GM12878 (cell line): ENCODE measurements at regions not wholly inside any gene's neighbourhood (a gene's known extent, or its start where the extent isn't known, plus 50 kb on each side); places are given as distances from the start of the nearest gene placed in this dataset.

ENCODE experiments used
- ATAC-seq: fragments of 200-7000 bp; cut with Tn5 transposase; 3 replicates; pipeline ENCODE4 v1.9.1; 2020; ENCODE audit warnings: mild to moderate bottlenecking, moderate library complexity
- BruUV-seq: library from RNA; stranded (reverse); fragments of 400-500 nt; replicated peaks from 2 replicates; lab custom pipeline; 2021; lab: Mats Ljungman, UMichigan
- CTCF ChIA-PET: fragments of 300-600 bp; sonication (Branson Sonifier 250); formaldehyde crosslinking; extraction: SDS; loops from one replicate; lab custom pipeline; 2021; ENCODE audit warnings: inconsistent platforms; lab: Yijun Ruan, JAX
- POLR2A ChIA-PET: fragments of 350-600 bp; formaldehyde crosslinking; extraction: SDS; loops from one replicate; lab custom pipeline; 2021; ENCODE audit warnings: inconsistent platforms; lab: Charles Lee
- RAD21 ChIA-PET: fragments of 300-600 bp; sonication (Branson Sonifier 250); formaldehyde crosslinking; loops from one replicate; lab custom pipeline; 2023; ENCODE audit warnings: antibody characterized with exemption; ENCODE audit not compliant: unreplicated experiment; lab: Charles Lee
- SMC1A ChIA-PET: fragments of 300-600 bp; sonication (Branson Sonifier 250); formaldehyde crosslinking; loops from one replicate; lab custom pipeline; 2023; ENCODE audit not compliant: unreplicated experiment, uncharacterized antibody; lab: Charles Lee
- DNase-seq: peaks from one replicate; pipeline ENCODE4 v3.0.0-alpha.2; 2011; ENCODE audit warnings: low read depth, low spot score
- FAIRE-seq: peaks from 3 replicates; lab custom pipeline; 2011; peaks lifted over from hg19 to GRCh38; lab: Jason Lieb, UNC
- H2AFZ ChIP-seq: 2 replicates; pipeline ENCODE4 v1.6.0; 2011; ENCODE audit warnings: low read depth, low read length, control low read depth; ENCODE audit not compliant: control insufficient read depth
- H3K27ac ChIP-seq: 2 replicates; pipeline ENCODE4 v1.5.1; 2011; ENCODE audit warnings: control low read depth; ENCODE audit not compliant: control insufficient read depth, insufficient read depth
- H3K27me3 ChIP-seq, 2 experiments: replicated peaks in 1 of 2; 2 replicates each; pipeline versions ENCODE4 v1.6.0 to v1.6.1; 2011; ENCODE audit warnings: low read length in 1 of 2; ENCODE audit not compliant: control insufficient read depth in 2 of 2, insufficient read depth in 2 of 2
- H3K36me3 ChIP-seq, 2 experiments: 2 replicates each; pipeline ENCODE4 v1.5.1; 2011; ENCODE audit warnings: low read length in 1 of 2; ENCODE audit not compliant: control insufficient read depth in 2 of 2, insufficient read depth in 2 of 2
- H3K4me1 ChIP-seq: 2 replicates; pipeline ENCODE4 v1.6.1; 2011; ENCODE audit warnings: mild to moderate bottlenecking, low read length, moderate library complexity, mixed read lengths; ENCODE audit not compliant: control insufficient read depth, insufficient read depth
- H3K4me2 ChIP-seq: 2 replicates; pipeline ENCODE4 v1.6.0; 2011; ENCODE audit warnings: control low read depth; ENCODE audit not compliant: control insufficient read depth, insufficient read depth
- H3K4me3 ChIP-seq: fragments of 200-600 bp; sonication (generic); 2 replicates; pipeline ENCODE4 v1.5.1; 2016
- H3K79me2 ChIP-seq: 2 replicates; pipeline ENCODE4 v1.6.0; 2011; ENCODE audit warnings: low read length; ENCODE audit not compliant: control insufficient read depth, insufficient read depth
- H3K9ac ChIP-seq: 2 replicates; pipeline ENCODE4 v1.8.0; 2011; ENCODE audit warnings: low read length, control low read depth, mixed read lengths; ENCODE audit not compliant: control insufficient read depth, insufficient read depth
- H3K9me3 ChIP-seq: replicated peaks from 3 replicates; pipeline ENCODE4 v1.5.1; 2011; ENCODE audit warnings: mild to moderate bottlenecking, low read length; ENCODE audit not compliant: control insufficient read depth, insufficient read depth
- H4K20me1 ChIP-seq: 2 replicates; pipeline ENCODE4 v1.6.0; 2011; ENCODE audit not compliant: control insufficient read depth, insufficient read depth
- BCL11A ChIP-seq: IDR thresholded peaks from 2 replicates; pipeline ENCODE4 v1.6.1; 2011; ENCODE audit warnings: low read depth, low read length
- BRCA1 ChIP-seq: IDR thresholded peaks from 2 replicates; pipeline ENCODE4 v1.6.1; 2011; ENCODE audit warnings: low read depth, low read length, improper control_type of control experiment
- CBX3 ChIP-seq: fragments of 200-600 bp; sonication (generic); IDR thresholded peaks from 2 replicates; pipeline ENCODE4 v1.6.1; 2016; ENCODE audit warnings: low read depth, borderline replicate concordance
- CHD4 ChIP-seq: fragments of 200-600 bp; sonication (generic); IDR thresholded peaks from 2 replicates; pipeline ENCODE4 v1.6.1; 2016; ENCODE audit warnings: mild to moderate bottlenecking
- ESRRA ChIP-seq: IDR thresholded peaks from 2 replicates; pipeline ENCODE4 v1.6.1; 2012; ENCODE audit warnings: mild to moderate bottlenecking, low read length, improper control_type of control experiment
- IKZF2 ChIP-seq, 2 experiments: fragments of 450-650 bp; IDR thresholded peaks; 2 replicates each; pipeline ENCODE4 v1.6.1; 2017; ENCODE audit warnings: mild to moderate bottlenecking in 2 of 2, moderate library complexity in 2 of 2
- PAX8 ChIP-seq: fragments of 450-650 bp; IDR thresholded peaks from 2 replicates; pipeline ENCODE4 v1.6.1; 2017; ENCODE audit warnings: mild to moderate bottlenecking, moderate library complexity
- POLR2AphosphoS5 ChIP-seq: IDR thresholded peaks from 2 replicates; pipeline ENCODE4 v1.6.1; 2011; ENCODE audit warnings: mild to moderate bottlenecking, low read length, inconsistent platforms
- SMAD5 ChIP-seq: IDR thresholded peaks from 2 replicates; pipeline ENCODE4 v1.6.1; 2016; ENCODE audit warnings: antibody characterized with exemption, low read depth
- TCF7 ChIP-seq: IDR thresholded peaks from 2 replicates; pipeline ENCODE4 v1.6.1; 2014; ENCODE audit warnings: antibody characterized with exemption, borderline replicate concordance
- YY1 ChIP-seq: IDR thresholded peaks from 2 replicates; pipeline ENCODE4 v1.6.1; 2011; ENCODE audit warnings: low read depth, mild to moderate bottlenecking, low read length
- ZBED1 ChIP-seq: IDR thresholded peaks from 2 replicates; pipeline ENCODE4 v1.6.1; 2016; ENCODE audit warnings: borderline replicate concordance
- ZNF687 ChIP-seq: fragments of 450-650 bp; IDR thresholded peaks from 2 replicates; pipeline ENCODE4 v1.6.1; 2017; ENCODE audit warnings: mild to moderate bottlenecking, moderate library complexity
- WGBS: methylation state at CpG from one replicate; pipeline ENCODE4 v1.1.6; 2016; ENCODE audit warnings: low lambda C conversion rate; ENCODE audit not compliant: insufficient replicate concordance, insufficient coverage; ENCODE audit errors: missing lambda C conversion rate; 5-methylcytosine and 5-hydroxymethylcytosine counted together
- in situ Hi-C: fragments of 300-500 bp; cut with MboI; formaldehyde crosslinking; loops from 9 replicates; pipeline ENCODE4 v1.14.3; 2018; ENCODE audit warnings: mixed read lengths
- intact Hi-C: fragments of 100-400 bp; cut with micrococcal nuclease; formaldehyde crosslinking; loops from one replicate; pipeline ENCODE4 v1.14.2; 2022; ENCODE audit not compliant: unreplicated experiment
- TF ChIP-seq, protein P1 (sequence below): IDR thresholded peaks from 2 replicates; pipeline ENCODE4 v1.6.1; 2011; ENCODE audit warnings: borderline replicate concordance, low read depth, mild to moderate bottlenecking, moderate library complexity, mixed read lengths, low read length; ENCODE audit not compliant: insufficient read depth; ENCODE audit errors: extremely low read length

GRCh38 chr6:6998194-6998569 lies 109.6 kb upstream of the RREB1 start:
- Histone ChIP-seq H3K27me3 (no peaks in the 10 kb centered on the region), H3K36me3 (no peaks in the 10 kb centered on the region), H3K4me2 (no peak overlapping the region), H3K9ac (no peak overlapping the region), H3K4me1 (no peaks in the 10 kb centered on the region), H2AFZ (no peak overlapping the region), H3K27ac (no peak overlapping the region), H4K20me1 (no peaks in the 10 kb centered on the region; the same call in 1 of the 2 replicates), H3K9me3 (no peaks in the 10 kb centered on the region), H3K79me2 (no peaks in the 10 kb centered on the region), H3K4me3 (no peak overlapping the region)
- no peak for TF ChIP-seq YY1
- in situ Hi-C loops, result no loop called here
- intact Hi-C loops, result no loop called here
- no peak for FAIRE-seq
- no TSS peak for BruUV-seq
- ATAC-seq, result no peak
- ChIA-PET SMC1A (no interaction called here), CTCF (no interaction called here), POLR2A (no interaction called here), RAD21 (no interaction called here)
- WGBS, result 61% methylated on average over 6 of the region's 6 CpGs
- DNase-seq, result no peak

- Histone ChIP-seq H3K4me1 (no peaks in the 10 kb centered on the region), H3K27ac (no peak overlapping the region), H4K20me1 (no peaks in the 10 kb centered on the region; the same call in 1 of the 2 replicates), H3K27me3 (no peaks in the 10 kb centered on the region), H3K4me2 (no peak overlapping the region), H3K36me3 (no peaks in the 10 kb centered on the region), H3K4me3 (no peak overlapping the region), H3K79me2 (no peaks in the 10 kb centered on the region), H3K9me3 (no peaks in the 10 kb centered on the region), H2AFZ (no peak overlapping the region), H3K9ac (no peak overlapping the region)
- RAD21 ChIA-PET, result no interaction called here
- SMC1A ChIA-PET, result no interaction called here
- FAIRE-seq (no peak), DNase-seq (no peak), ATAC-seq (no peak)
- WGBS, result 33% methylated on average over 3 of the region's 3 CpGs
- in situ Hi-C loops (no loop called here), intact Hi-C loops (no loop called here)
- BruUV-seq, result no TSS peak
- CTCF ChIA-PET, result no interaction called here
- POLR2A ChIA-PET, result interaction anchor here (0.7 kb wide), 1 partner anchor 1693 kb away, joined by 4 read pairs; no protein-coding TSS in a partner anchor
- TF ChIP-seq BCL11A, result no peak
- no peak for TF ChIP-seq SMAD5
- no peak for TF ChIP-seq CBX3
- TF ChIP-seq PAX8, result no peak
- TF ChIP-seq POLR2AphosphoS5, result no peak
- no peak for TF ChIP-seq BRCA1
- no peak for TF ChIP-seq ZBED1
- no peak for TF ChIP-seq ZNF687
- no peak for TF ChIP-seq CHD4
- no peak for TF ChIP-seq TCF7
- TF ChIP-seq, protein P1, sequence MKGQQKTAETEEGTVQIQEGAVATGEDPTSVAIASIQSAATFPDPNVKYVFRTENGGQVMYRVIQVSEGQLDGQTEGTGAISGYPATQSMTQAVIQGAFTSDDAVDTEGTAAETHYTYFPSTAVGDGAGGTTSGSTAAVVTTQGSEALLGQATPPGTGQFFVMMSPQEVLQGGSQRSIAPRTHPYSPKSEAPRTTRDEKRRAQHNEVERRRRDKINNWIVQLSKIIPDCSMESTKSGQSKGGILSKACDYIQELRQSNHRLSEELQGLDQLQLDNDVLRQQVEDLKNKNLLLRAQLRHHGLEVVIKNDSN, result no peak
- TF ChIP-seq IKZF2 (IDR thresholded peaks at IDR 0.05), result no peak
- no peak for TF ChIP-seq ESRRA
Measured at GRCh38 chr6:7000825-7001777, 106.7 kb upstream of the RREB1 start.
